HepG2 (cell line): ENCODE measurements at regions not wholly inside any gene's neighbourhood (a gene's known extent, or its start where the extent isn't known, plus 50 kb on each side); places are given as distances from the start of the nearest gene placed in this dataset.

Experiments
- ATAC-seq: fragments of 200-7000 bp; cut with Tn5 transposase; 3 replicates; pipeline ENCODE4 v1.9.1; 2020; ENCODE audit warnings: mild to moderate bottlenecking, moderate library complexity
- BruUV-seq: library from RNA; stranded (reverse); fragments of 400-500 nt; replicated peaks from 2 replicates; lab custom pipeline; 2021; lab: Mats Ljungman, UMichigan
- CTCF ChIA-PET: fragments of 300-600 bp; formaldehyde crosslinking; extraction: SDS; loops from one replicate; lab custom pipeline; 2021; ENCODE audit warnings: low total read pairs, inconsistent platforms, low intra/inter-chr PET ratio; lab: Yijun Ruan, JAX
- POLR2A ChIA-PET: fragments of 350-600 bp; sonication (Branson Sonifier 250); formaldehyde crosslinking; loops from one replicate; lab custom pipeline; 2020; ENCODE audit warnings: antibody characterized with exemption, inconsistent platforms; lab: Yijun Ruan, JAX
- DNase-seq: peaks from one replicate; pipeline ENCODE4 v3.0.0-alpha.2; 2015; ENCODE audit warnings: low spot score
- FAIRE-seq: peaks from 3 replicates; lab custom pipeline; 2011; peaks lifted over from hg19 to GRCh38; lab: Jason Lieb, UNC
- H2AFZ ChIP-seq: one replicate; pipeline ENCODE4 v1.6.1; 2011; ENCODE audit warnings: low read length, inconsistent platforms
- H3K27ac ChIP-seq: fragments of 300-600 bp; 3 replicates; pipeline ENCODE4 v1.8.0; 2011; ENCODE audit warnings: mixed run types, mild to moderate bottlenecking, mixed read lengths, low read length, inconsistent platforms; ENCODE audit not compliant: insufficient read depth; ENCODE audit errors: extremely low read length
- H3K27me3 ChIP-seq, 2 experiments: fragments of 200-600 bp in 1 of 2; 2 replicates in 1 of 2; 3 replicates in 1 of 2; pipeline versions ENCODE4 v1.6.0 to v1.8.0; 2011; ENCODE audit warnings: low read length in 2 of 2, mild to moderate bottlenecking in 2 of 2, moderate library complexity in 2 of 2, inconsistent platforms in 1 of 2; ENCODE audit not compliant: insufficient read depth in 2 of 2, control insufficient read depth in 1 of 2
- H3K36me3 ChIP-seq, 2 experiments: fragments of 200-600 bp in 1 of 2; replicated peaks in 1 of 2; 2 replicates in 1 of 2; 3 replicates in 1 of 2; pipeline versions ENCODE4 v1.5.1 to v1.8.0; 2011; ENCODE audit warnings: low read length in 2 of 2, inconsistent platforms in 1 of 2; ENCODE audit not compliant: insufficient read depth in 2 of 2, control insufficient read depth in 1 of 2
- H3K4me1 ChIP-seq: 2 replicates; pipeline ENCODE4 v1.5.1; 2012; ENCODE audit warnings: low read length, inconsistent platforms; ENCODE audit not compliant: insufficient read depth
- H3K4me2 ChIP-seq: 2 replicates; pipeline ENCODE4 v1.6.0; 2011; ENCODE audit warnings: low read depth, low read length, inconsistent platforms
- H3K4me3 ChIP-seq, 3 experiments: fragments of 200-600 bp in 1 of 3; sonication (generic), shearing (Covaris generic) in 1 of 3; replicated peaks in 1 of 3; 2 replicates each; pipeline ENCODE4 v1.5.1; 2011 to 2016; ENCODE audit warnings: low read length in 3 of 3, inconsistent platforms in 2 of 3, low read depth in 2 of 3, mild to moderate bottlenecking in 2 of 3, control low read depth in 1 of 3, mixed read lengths in 1 of 3; ENCODE audit not compliant: insufficient read depth in 1 of 3
- H3K79me2 ChIP-seq: one replicate; pipeline ENCODE4 v1.6.1; 2011; ENCODE audit warnings: low read length, inconsistent platforms; ENCODE audit not compliant: insufficient read depth
- H3K9ac ChIP-seq: 2 replicates; pipeline ENCODE4 v1.6.0; 2011; ENCODE audit warnings: mild to moderate bottlenecking, low read depth, low read length, inconsistent platforms; ENCODE audit not compliant: insufficient read depth
- H3K9me3 ChIP-seq: 2 replicates; pipeline ENCODE4 v1.5.1; 2012; ENCODE audit warnings: mild to moderate bottlenecking, low read length
- H4K20me1 ChIP-seq: 2 replicates; pipeline ENCODE4 v1.6.0; 2011; ENCODE audit warnings: inconsistent platforms, mild to moderate bottlenecking, low read length, moderate library complexity; ENCODE audit not compliant: insufficient read depth
- CBFB ChIP-seq: sonication (generic); formaldehyde crosslinking; IDR thresholded peaks from 2 replicates; pipeline ENCODE4 v1.4.0; 2020; ENCODE audit warnings: missing genetic modification reagents
- FOXC1 ChIP-seq: sonication (generic); formaldehyde crosslinking; IDR thresholded peaks from 2 replicates; pipeline ENCODE4 v1.8.0; 2022; ENCODE audit warnings: mild to moderate bottlenecking, missing genetic modification reagents, borderline replicate concordance
- KDM5A ChIP-seq: fragments of 200-600 bp; sonication (generic); IDR thresholded peaks from 2 replicates; pipeline ENCODE4 v1.7.0; 2018; ENCODE audit warnings: antibody characterized with exemption, mild to moderate bottlenecking, low read length, borderline replicate concordance
- MYNN ChIP-seq: sonication (generic); formaldehyde crosslinking; IDR thresholded peaks from 2 replicates; pipeline ENCODE4 v1.4.0; 2020; ENCODE audit warnings: mild to moderate bottlenecking, low read depth, missing genetic modification reagents
- SALL1 ChIP-seq: sonication (generic); formaldehyde crosslinking; IDR thresholded peaks from 2 replicates; pipeline ENCODE4 v1.8.0; 2022; ENCODE audit warnings: mild to moderate bottlenecking, missing genetic modification reagents
- SETDB1 ChIP-seq: sonication (generic); formaldehyde crosslinking; IDR thresholded peaks from 2 replicates; pipeline ENCODE4 v1.5.1; 2020; ENCODE audit warnings: missing genetic modification reagents, mild to moderate bottlenecking, borderline replicate concordance
- SIX4 ChIP-seq: sonication (generic); formaldehyde crosslinking; IDR thresholded peaks from 2 replicates; pipeline ENCODE4 v1.4.0; 2020; ENCODE audit warnings: missing genetic modification reagents
- TCF12 ChIP-seq, 2 experiments: fragments of 450-650 bp in 1 of 2; sonication (generic) in 1 of 2; formaldehyde crosslinking in 1 of 2; IDR thresholded peaks; 2 replicates each; pipeline versions ENCODE4 v1.6.1 to v1.8.0; 2017 to 2022; ENCODE audit warnings: antibody characterized with exemption in 1 of 2, mild to moderate bottlenecking in 1 of 2, missing genetic modification reagents in 1 of 2, moderate library complexity in 1 of 2
- ZBTB14 ChIP-seq: sonication (generic); formaldehyde crosslinking; IDR thresholded peaks from 2 replicates; pipeline ENCODE4 v1.4.0; 2020; ENCODE audit warnings: missing genetic modification reagents
- ZNF18 ChIP-seq: sonication (generic); formaldehyde crosslinking; IDR thresholded peaks from 2 replicates; pipeline ENCODE4 v1.8.0; 2022; ENCODE audit warnings: mild to moderate bottlenecking, missing genetic modification reagents; ENCODE audit not compliant: insufficient replicate concordance
- ZNF710 ChIP-seq: sonication (generic); formaldehyde crosslinking; IDR thresholded peaks from 2 replicates; pipeline ENCODE4 v1.5.0; 2020; ENCODE audit warnings: mild to moderate bottlenecking, missing genetic modification reagents, borderline replicate concordance
- WGBS: methylation state at CpG from one replicate; pipeline ENCODE4 v1.1.6; 2017; ENCODE audit warnings: low lambda C conversion rate; 5-methylcytosine and 5-hydroxymethylcytosine counted together
- in situ Hi-C: cut with HindIII; loops from 2 replicates; pipeline ENCODE4 v1.10.0; 2017; ENCODE audit warnings: low pct_unique_long_range_greater_than_20kb; ENCODE audit not compliant: extremely low pct_ligation_motif_present
- intact Hi-C: fragments of 100-400 bp; cut with micrococcal nuclease; formaldehyde crosslinking; loops from one replicate; pipeline ENCODE4 v1.10.0; 2022; ENCODE audit not compliant: unreplicated experiment

- TF ChIP-seq ZNF18 (CRISPR knock-in tag) (no peak), CBFB (no peak), ZNF710 (CRISPR knock-in tag) (no peak)
Observed at GRCh38 chr10:92778091-92778490, 70.2 kb upstream of the EXOC6 start (continued).

- H3K4me2 ChIP-seq = no peak overlapping the region
- no peaks in the 10 kb centered on the region for H3K4me1 ChIP-seq
- WGBS = 60% methylated on average over 7 of the region's 7 CpGs
- no peak overlapping the region for H3K27ac ChIP-seq
- H3K36me3 ChIP-seq = no peaks in the 10 kb centered on the region
- no peak overlapping the region for H3K9ac ChIP-seq
- no peak overlapping the region for H3K4me3 ChIP-seq
- no peaks in the 10 kb centered on the region for H4K20me1 ChIP-seq
- BruUV-seq = no TSS peak
- no peak overlapping the region for H2AFZ ChIP-seq
- CTCF ChIA-PET = no interaction called here
- DNase-seq (no peak), ATAC-seq (no peak), FAIRE-seq (no peak)
- TF ChIP-seq SALL1 (CRISPR knock-in tag) (no peak), ZBTB14 (CRISPR knock-in tag) (no peak), KDM5A (no peak), SIX4 (no peak), TCF12 (IDR thresholded peaks at IDR 0.05) (no peak), TCF12 (CRISPR knock-in tag; IDR thresholded peaks at IDR 0.05) (no peak), FOXC1 (no peak), MYNN (CRISPR knock-in tag) (no peak), SETDB1 (no peak)
- H3K79me2 ChIP-seq = no peaks in the 10 kb centered on the region
- intact Hi-C loops (no loop called here), in situ Hi-C loops (no loop called here)
- peaks cover 0 to 15% of the 10 kb centered on the region in 2 experiments; a peak in 1 of 5 replicates for H3K27me3 ChIP-seq
- POLR2A ChIA-PET = no interaction called here
- H3K9me3 ChIP-seq = no peaks in the 10 kb centered on the region
Observed at GRCh38 chr10:92785118-92785517, 63.2 kb upstream of the EXOC6 start.
